ENCODE measurements at regions not wholly inside any gene's neighbourhood (a gene's known extent, or its start where the extent isn't known, plus 50 kb on each side); places are given as distances from the start of the nearest gene placed in this dataset.

DNA sequence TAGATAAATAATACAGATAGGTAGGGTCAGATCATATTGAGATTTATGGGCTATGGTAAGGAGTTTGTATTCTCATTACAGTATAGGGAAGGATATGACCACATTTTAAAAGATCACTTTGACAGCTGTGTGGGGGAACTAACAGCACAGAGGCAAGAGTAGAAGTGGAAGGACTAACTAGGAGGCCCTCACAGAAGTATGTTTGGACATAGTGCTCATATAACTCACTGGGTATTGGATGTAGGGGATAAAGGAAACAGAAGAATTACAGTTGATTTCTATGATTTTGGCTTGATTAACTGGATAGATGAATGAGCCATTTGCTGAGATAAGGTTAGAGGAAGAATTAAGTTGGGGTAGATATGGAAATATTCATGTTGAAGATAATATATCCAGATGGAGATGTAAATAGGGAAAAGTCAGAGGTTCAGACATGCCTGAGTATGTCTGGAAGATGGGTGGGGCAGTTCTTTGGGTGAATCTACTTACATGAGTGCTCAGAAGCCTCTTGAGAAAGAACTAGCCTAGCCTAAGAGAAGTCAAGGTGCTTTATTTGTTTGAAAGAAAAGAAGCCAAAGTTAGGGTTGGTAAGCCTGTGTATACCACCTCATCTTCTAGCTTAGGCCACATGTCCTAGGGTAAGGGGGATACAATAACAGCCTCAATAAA is 133.4 kb downstream of the NDFIP2 start:
- no peak for TF ChIP-seq POLR2A (IDR thresholded peaks at IDR 0.05; ENCODE audit: low read depth)
- no peak for TF ChIP-seq POLR2AphosphoS5 (IDR thresholded peaks at IDR 0.05)

Data from esophagus muscularis mucosa (tissue), 2 donors.